SKM-1 (cell line): ENCODE measurements at regions not wholly inside any gene's neighbourhood (a gene's known extent, or its start where the extent isn't known, plus 50 kb on each side); places are given as distances from the start of the nearest gene placed in this dataset.
"Not testable (repeated sequence)": the region's sequence is repeated elsewhere in the genome, so short reads cannot be mapped to it uniquely, and the experiment has no call there.

ENCODE experiments used
- DNase-seq: peaks from one replicate; lab custom pipeline; 2025; ENCODE audit not compliant: unreplicated experiment; lab: John Stamatoyannopoulos, UW

- no peak for DNase-seq
Observed at GRCh38 chr5:29547236-29547865, 1646.1 kb upstream of the CDH6 start.

- DNase-seq = no peak
Observed at GRCh38 chr5:29543501-29543900, 1650.0 kb upstream of the CDH6 start.

GRCh38 chr5:29524227-29524626, 1669.3 kb upstream of the CDH6 start:
- no peak for DNase-seq

GRCh38 chr5:29518176-29518575, 1675.3 kb upstream of the CDH6 start:
- DNase-seq = no peak

GRCh38 chr5:29516224-29516623, 1677.3 kb upstream of the CDH6 start:
- DNase-seq = no peak

- DNase-seq = no peak
Observed at GRCh38 chr5:29508131-29508530, 1685.4 kb upstream of the CDH6 start.

GRCh38 chr5:29504411-29504810, 1689.1 kb upstream of the CDH6 start:
- DNase-seq = no peak

GRCh38 chr5:29498860-29499259, 1694.6 kb upstream of the CDH6 start:
- no peak for DNase-seq

- DNase-seq = no peak
Observed at GRCh38 chr5:29498412-29498811, 1695.1 kb upstream of the CDH6 start.

GRCh38 chr5:29485333-29485732, 1708.2 kb upstream of the CDH6 start:
- no peak for DNase-seq

- no peak for DNase-seq
Observed at GRCh38 chr5:29469581-29469980, 1723.9 kb upstream of the CDH6 start.

- no peak for DNase-seq
Observed at GRCh38 chr5:29462241-29462640, 1731.2 kb upstream of the CDH6 start.

- DNase-seq = no peak
Observed at GRCh38 chr5:29460971-29461559, 1732.4 kb upstream of the CDH6 start.

- DNase-seq = not testable (repeated sequence)
Observed at GRCh38 chr5:29451004-29451403, 1742.5 kb upstream of the CDH6 start.

- no peak for DNase-seq
Observed at GRCh38 chr5:29414681-29415080, 1778.8 kb upstream of the CDH6 start.

GRCh38 chr5:29412979-29413378, 1780.5 kb upstream of the CDH6 start:
- DNase-seq = no peak

- DNase-seq = no peak
Observed at GRCh38 chr5:29402270-29402669, 1791.2 kb upstream of the CDH6 start.

- no peak for DNase-seq
Observed at GRCh38 chr5:29389993-29390392, 1803.5 kb upstream of the CDH6 start.

- DNase-seq = no peak
Observed at GRCh38 chr5:29387384-29387783, 1806.1 kb upstream of the CDH6 start.

GRCh38 chr5:29382780-29383179, 1810.7 kb upstream of the CDH6 start:
- DNase-seq = no peak

GRCh38 chr5:29380029-29380428, 1813.5 kb upstream of the CDH6 start:
- DNase-seq = no peak

- DNase-seq = no peak
Observed at GRCh38 chr5:29379619-29380018, 1813.9 kb upstream of the CDH6 start.

- no peak for DNase-seq
Observed at GRCh38 chr5:29378104-29378503, 1815.4 kb upstream of the CDH6 start.
